ENCODE measurements at regions not wholly inside any gene's neighbourhood (a gene's known extent, or its start where the extent isn't known, plus 50 kb on each side); places are given as distances from the start of the nearest gene placed in this dataset.

- TF ChIP-seq CTCF (IDR thresholded peaks at IDR 0.05) (no peak), POLR2A (IDR thresholded peaks at IDR 0.05) (no peak)
Observed at GRCh38 chr2:240349133-240350005, 86.1 kb upstream of the GPC1 start.
